SKM-1 (cell line): ENCODE measurements at regions not wholly inside any gene's neighbourhood (a gene's known extent, or its start where the extent isn't known, plus 50 kb on each side); places are given as distances from the start of the nearest gene placed in this dataset.

Experiments used
- DNase-seq: peaks from one replicate; lab custom pipeline; 2025; ENCODE audit not compliant: unreplicated experiment; lab: John Stamatoyannopoulos, UW

- DNase-seq = no peak
These were observed 302.1 kb downstream of the MAP2K6 start for GRCh38 chr17:69716556-69716955.

GRCh38 chr17:69717214-69717613 lies 302.7 kb downstream of the MAP2K6 start:
- DNase-seq = no peak

GRCh38 chr17:69717819-69718218 lies 303.3 kb downstream of the MAP2K6 start:
- no peak for DNase-seq

- DNase-seq = no peak
These were observed 305.1 kb downstream of the MAP2K6 start for GRCh38 chr17:69719474-69720048.

GRCh38 chr17:69722518-69722917 lies 308.0 kb downstream of the MAP2K6 start:
- no peak for DNase-seq

- DNase-seq = no peak
These were observed 308.8 kb downstream of the MAP2K6 start for GRCh38 chr17:69723316-69723715.

- DNase-seq = no peak
These were observed 309.2 kb downstream of the MAP2K6 start for GRCh38 chr17:69723741-69724140.

- DNase-seq = no peak
These were observed 309.7 kb downstream of the MAP2K6 start for GRCh38 chr17:69724238-69724637.

GRCh38 chr17:69725146-69725545 lies 310.6 kb downstream of the MAP2K6 start:
- no peak for DNase-seq

GRCh38 chr17:69728816-69729215 lies 314.3 kb downstream of the MAP2K6 start:
- no peak for DNase-seq

GRCh38 chr17:69729944-69730343 lies 315.4 kb downstream of the MAP2K6 start:
- no peak for DNase-seq

GRCh38 chr17:69732272-69732918 lies 317.9 kb downstream of the MAP2K6 start:
- DNase-seq = no peak

- no peak for DNase-seq
These were observed 318.9 kb downstream of the MAP2K6 start for GRCh38 chr17:69733171-69734012.

GRCh38 chr17:69734656-69735055 lies 320.2 kb downstream of the MAP2K6 start:
- no peak for DNase-seq

GRCh38 chr17:69735285-69735684 lies 320.8 kb downstream of the MAP2K6 start:
- no peak for DNase-seq

GRCh38 chr17:69743091-69743490 lies 328.6 kb downstream of the MAP2K6 start:
- no peak for DNase-seq

GRCh38 chr17:69744512-69745070 lies 330.1 kb downstream of the MAP2K6 start:
- DNase-seq = no peak

GRCh38 chr17:69749911-69750310 lies 325.1 kb upstream of the KCNJ16 start:
- no peak for DNase-seq

- DNase-seq = peak; percentile 43
These were observed 317.2 kb upstream of the KCNJ16 start for GRCh38 chr17:69757688-69758430.

- no peak for DNase-seq
These were observed 314.5 kb upstream of the KCNJ16 start for GRCh38 chr17:69760562-69760961.

- DNase-seq = no peak
These were observed 314.0 kb upstream of the KCNJ16 start for GRCh38 chr17:69761011-69761410.
